K562 (cell line): ENCODE measurements at regions not wholly inside any gene's neighbourhood (a gene's known extent, or its start where the extent isn't known, plus 50 kb on each side); places are given as distances from the start of the nearest gene placed in this dataset.

Source experiments
- ARID2 ChIP-seq: fragments of 450-650 bp; IDR thresholded peaks from 2 replicates; pipeline ENCODE4 v1.6.1; 2017; ENCODE audit warnings: antibody characterized with exemption, mild to moderate bottlenecking
- ATF3 ChIP-seq, 2 experiments: fragments of 450-650 bp in 1 of 2; sonication (generic) in 1 of 2; formaldehyde crosslinking in 1 of 2; IDR thresholded peaks in 1 of 2; conservative IDR thresholded peaks in 1 of 2; 2 replicates each; pipeline versions ENCODE4 v1.6.1 to v1.8.1; 2016 to 2023; ENCODE audit warnings: mild to moderate bottlenecking in 2 of 2, moderate library complexity in 2 of 2, inconsistent platforms in 1 of 2, missing genetic modification reagents in 1 of 2
- CHAMP1 ChIP-seq: fragments of 450-650 bp; IDR thresholded peaks from 2 replicates; pipeline ENCODE4 v1.6.1; 2016; ENCODE audit warnings: mild to moderate bottlenecking
- NUFIP1 ChIP-seq: fragments of 450-650 bp; IDR thresholded peaks from 2 replicates; pipeline ENCODE4 v1.6.1; 2018; ENCODE audit not compliant: partially characterized antibody
- PYGO2 ChIP-seq: fragments of 450-650 bp; IDR thresholded peaks from 2 replicates; pipeline ENCODE4 v1.6.1; 2016; ENCODE audit warnings: mild to moderate bottlenecking, missing genetic modification characterization, moderate library complexity, missing compliant biosample characterization
- SIRT6 ChIP-seq: IDR thresholded peaks from one replicate; pipeline ENCODE4 v1.6.1; 2012; ENCODE audit warnings: low read depth, mild to moderate bottlenecking, control low read depth, inconsistent platforms, low read length, moderate library complexity
- ZNF197 ChIP-seq: fragments of 200-800 bp; sonication (Bioruptor generic); IDR thresholded peaks from 2 replicates; pipeline ENCODE4 v1.6.1; 2016; ENCODE audit warnings: low read depth, missing genetic modification characterization, missing compliant biosample characterization
- ZNF384 ChIP-seq: IDR thresholded peaks from 2 replicates; pipeline ENCODE4 v1.6.1; 2012; ENCODE audit warnings: low read depth, low read length, improper control_type of control experiment
- TF ChIP-seq, protein P1 (sequence below): fragments of 450-650 bp; IDR thresholded peaks from 2 replicates; pipeline ENCODE4 v1.6.1; 2017; ENCODE audit warnings: mild to moderate bottlenecking, moderate library complexity
- TF ChIP-seq, protein P2 (sequence below): fragments of 450-650 bp; IDR thresholded peaks from 2 replicates; pipeline ENCODE4 v1.6.1; 2016; ENCODE audit warnings: borderline replicate concordance

- TF ChIP-seq, protein P1, sequence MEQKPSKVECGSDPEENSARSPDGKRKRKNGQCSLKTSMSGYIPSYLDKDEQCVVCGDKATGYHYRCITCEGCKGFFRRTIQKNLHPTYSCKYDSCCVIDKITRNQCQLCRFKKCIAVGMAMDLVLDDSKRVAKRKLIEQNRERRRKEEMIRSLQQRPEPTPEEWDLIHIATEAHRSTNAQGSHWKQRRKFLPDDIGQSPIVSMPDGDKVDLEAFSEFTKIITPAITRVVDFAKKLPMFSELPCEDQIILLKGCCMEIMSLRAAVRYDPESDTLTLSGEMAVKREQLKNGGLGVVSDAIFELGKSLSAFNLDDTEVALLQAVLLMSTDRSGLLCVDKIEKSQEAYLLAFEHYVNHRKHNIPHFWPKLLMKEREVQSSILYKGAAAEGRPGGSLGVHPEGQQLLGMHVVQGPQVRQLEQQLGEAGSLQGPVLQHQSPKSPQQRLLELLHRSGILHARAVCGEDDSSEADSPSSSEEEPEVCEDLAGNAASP = no peak
- TF ChIP-seq, protein P2, sequence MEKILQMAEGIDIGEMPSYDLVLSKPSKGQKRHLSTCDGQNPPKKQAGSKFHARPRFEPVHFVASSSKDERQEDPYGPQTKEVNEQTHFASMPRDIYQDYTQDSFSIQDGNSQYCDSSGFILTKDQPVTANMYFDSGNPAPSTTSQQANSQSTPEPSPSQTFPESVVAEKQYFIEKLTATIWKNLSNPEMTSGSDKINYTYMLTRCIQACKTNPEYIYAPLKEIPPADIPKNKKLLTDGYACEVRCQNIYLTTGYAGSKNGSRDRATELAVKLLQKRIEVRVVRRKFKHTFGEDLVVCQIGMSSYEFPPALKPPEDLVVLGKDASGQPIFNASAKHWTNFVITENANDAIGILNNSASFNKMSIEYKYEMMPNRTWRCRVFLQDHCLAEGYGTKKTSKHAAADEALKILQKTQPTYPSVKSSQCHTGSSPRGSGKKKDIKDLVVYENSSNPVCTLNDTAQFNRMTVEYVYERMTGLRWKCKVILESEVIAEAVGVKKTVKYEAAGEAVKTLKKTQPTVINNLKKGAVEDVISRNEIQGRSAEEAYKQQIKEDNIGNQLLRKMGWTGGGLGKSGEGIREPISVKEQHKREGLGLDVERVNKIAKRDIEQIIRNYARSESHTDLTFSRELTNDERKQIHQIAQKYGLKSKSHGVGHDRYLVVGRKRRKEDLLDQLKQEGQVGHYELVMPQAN = no peak
- TF ChIP-seq NUFIP1 = no peak
- peak; percentile 63; the same call in 1 of the 2 replicates for TF ChIP-seq CHAMP1
- TF ChIP-seq ATF3 (IDR thresholded peaks at IDR 0.05) = no peak
- no peak for TF ChIP-seq ATF3 (CRISPR knock-in tag; conservative IDR thresholded peaks at IDR 0.05)
- no peak for TF ChIP-seq SIRT6
- no peak for TF ChIP-seq PYGO2 (tag)
- TF ChIP-seq ZNF197 (CRISPR knock-in tag) = no peak
- TF ChIP-seq ARID2 = peak; percentile 68; the same call in 1 of the 2 replicates
- peak; percentile 63 for TF ChIP-seq ZNF384
Observed at GRCh38 chr2:157194097-157194688, 63.3 kb upstream of the GALNT5 start (continued).
